Left ventricle myocardium superior (tissue), 1 donor: ENCODE measurements at regions not wholly inside any gene's neighbourhood (a gene's known extent, or its start where the extent isn't known, plus 50 kb on each side); places are given as distances from the start of the nearest gene placed in this dataset.

ENCODE experiments used
- ATAC-seq: fragments of 200-7000 bp; cut with Tn5 transposase; one replicate; pipeline ENCODE4 v1.9.1; 2020; ENCODE audit warnings: mild to moderate bottlenecking, moderate library complexity
- DNase-seq: peaks from one replicate; pipeline ENCODE4 v3.0.0-alpha.2; 2020
- intact Hi-C: fragments of 100-400 bp; cut with micrococcal nuclease; formaldehyde crosslinking; loops from one replicate; pipeline ENCODE4 v1.11.0; 2022
- donor health status: DM: no; HTN: yes; CAD: no; lungs with severe emphysema.

- intact Hi-C loops = no loop called here
- DNase-seq (no peak), ATAC-seq (no peak)
Observed at GRCh38 chr13:64051278-64051677, 2635.6 kb upstream of the PCDH20 start.

- no peak for ATAC-seq
- no peak for DNase-seq
- intact Hi-C loops = no loop called here
Observed at GRCh38 chr13:64041296-64041695, 2625.6 kb upstream of the PCDH20 start.

GRCh38 chr13:64033921-64034320 is 2618.3 kb upstream of the PCDH20 start:
- DNase-seq (no peak), ATAC-seq (no peak)
- intact Hi-C loops = no loop called here

GRCh38 chr13:64029343-64030093 is 2613.9 kb upstream of the PCDH20 start:
- ATAC-seq (no peak), DNase-seq (no peak)
- intact Hi-C loops = no loop called here

- intact Hi-C loops = no loop called here
- DNase-seq (no peak), ATAC-seq (no peak)
Observed at GRCh38 chr13:64028551-64028950, 2612.9 kb upstream of the PCDH20 start.

GRCh38 chr13:64020126-64020525 is 2604.5 kb upstream of the PCDH20 start:
- intact Hi-C loops = no loop called here
- DNase-seq (no peak), ATAC-seq (no peak)

GRCh38 chr13:64007339-64007738 is 2591.7 kb upstream of the PCDH20 start:
- intact Hi-C loops = no loop called here
- no peak for DNase-seq
- ATAC-seq = no peak

- intact Hi-C loops = no loop called here
- no peak for ATAC-seq
Observed at GRCh38 chr13:64000321-64000720, 2584.7 kb upstream of the PCDH20 start.

GRCh38 chr13:63999614-64000305 is 2584.1 kb upstream of the PCDH20 start:
- DNase-seq = no peak
- no peak for ATAC-seq
- intact Hi-C loops = no loop called here

More at GRCh38 chr13:64000321-64000720, 2584.7 kb upstream of the PCDH20 start:
- no peak for DNase-seq

- DNase-seq (no peak), ATAC-seq (no peak)
- intact Hi-C loops = no loop called here
Observed at GRCh38 chr13:63983366-63983765, 2567.7 kb upstream of the PCDH20 start.

- ATAC-seq (no peak), DNase-seq (no peak)
- intact Hi-C loops = no loop called here
Observed at GRCh38 chr13:63979951-63980350, 2564.3 kb upstream of the PCDH20 start.

GRCh38 chr13:63972328-63972727 is 2556.7 kb upstream of the PCDH20 start:
- DNase-seq = no peak
- intact Hi-C loops = no loop called here
- no peak for ATAC-seq

- DNase-seq (no peak), ATAC-seq (no peak)
- intact Hi-C loops = no loop called here
Observed at GRCh38 chr13:63954683-63955082, 2539.0 kb upstream of the PCDH20 start.

GRCh38 chr13:63948045-63948444 is 2532.4 kb upstream of the PCDH20 start:
- intact Hi-C loops = no loop called here
- DNase-seq (no peak), ATAC-seq (no peak)

GRCh38 chr13:63944911-63945310 is 2529.3 kb upstream of the PCDH20 start:
- intact Hi-C loops = no loop called here
- ATAC-seq = no peak
- no peak for DNase-seq

GRCh38 chr13:63942372-63942771 is 2526.7 kb upstream of the PCDH20 start:
- intact Hi-C loops = no loop called here
- no peak for ATAC-seq
- DNase-seq = no peak

GRCh38 chr13:63938851-63939250 is 2523.2 kb upstream of the PCDH20 start:
- intact Hi-C loops = no loop called here

GRCh38 chr13:63910511-63910910 is 2494.9 kb upstream of the PCDH20 start:
- intact Hi-C loops = no loop called here
- DNase-seq = no peak
- no peak for ATAC-seq

More at GRCh38 chr13:63938851-63939250, 2523.2 kb upstream of the PCDH20 start:
- DNase-seq (no peak), ATAC-seq (no peak)

GRCh38 chr13:63909726-63910375 is 2494.2 kb upstream of the PCDH20 start:
- ATAC-seq (no peak), DNase-seq (no peak)
- intact Hi-C loops = no loop called here

GRCh38 chr13:63902141-63902540 is 2486.5 kb upstream of the PCDH20 start:
- intact Hi-C loops = no loop called here
- no peak for ATAC-seq
- no peak for DNase-seq
